ENCODE measurements at regions not wholly inside any gene's neighbourhood (a gene's known extent, or its start where the extent isn't known, plus 50 kb on each side); places are given as distances from the start of the nearest gene placed in this dataset.
A peak's percentile ranks its signal among the peaks of the same experiment; 100 is the strongest.

DNA sequence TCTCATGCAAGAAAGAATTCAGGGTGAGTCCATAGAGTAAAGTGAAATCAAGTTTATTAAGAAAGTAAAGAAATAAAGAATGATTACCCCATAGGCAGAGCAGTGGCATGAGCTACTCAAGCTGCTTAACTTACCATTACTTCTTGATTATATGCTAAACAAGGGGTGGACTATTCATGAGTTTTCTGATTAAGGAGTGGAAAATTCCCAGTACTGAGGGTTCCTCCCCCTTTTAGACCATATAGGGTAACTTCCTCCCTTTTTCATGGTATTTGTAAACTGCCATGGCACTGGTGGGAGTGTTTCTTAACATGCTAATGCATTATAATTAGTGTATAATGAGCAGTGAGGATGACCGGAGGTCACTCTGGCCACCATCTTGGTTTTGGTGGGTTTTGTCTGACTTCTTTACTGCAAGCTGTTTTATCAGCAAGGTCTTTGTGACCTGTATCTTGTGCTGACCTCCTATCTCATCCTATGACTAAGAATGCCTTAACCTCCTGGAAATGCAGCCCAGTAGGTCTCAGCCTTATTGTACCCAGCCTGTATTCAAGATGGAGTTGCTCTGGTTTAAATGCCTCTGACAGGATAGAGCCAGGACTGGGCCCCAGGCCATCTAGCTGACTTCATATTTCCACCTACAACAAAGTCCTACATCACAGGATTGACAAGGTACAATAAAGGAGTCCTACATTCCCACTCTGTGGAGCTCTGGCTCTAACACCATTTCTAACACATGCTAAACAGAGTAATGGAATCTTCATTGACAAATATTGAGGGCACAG lies 186.7 kb downstream of the NXNL2 start:
- TF ChIP-seq POLR2AphosphoS5 (IDR thresholded peaks at IDR 0.05): no peak
- TF ChIP-seq, protein P1, sequence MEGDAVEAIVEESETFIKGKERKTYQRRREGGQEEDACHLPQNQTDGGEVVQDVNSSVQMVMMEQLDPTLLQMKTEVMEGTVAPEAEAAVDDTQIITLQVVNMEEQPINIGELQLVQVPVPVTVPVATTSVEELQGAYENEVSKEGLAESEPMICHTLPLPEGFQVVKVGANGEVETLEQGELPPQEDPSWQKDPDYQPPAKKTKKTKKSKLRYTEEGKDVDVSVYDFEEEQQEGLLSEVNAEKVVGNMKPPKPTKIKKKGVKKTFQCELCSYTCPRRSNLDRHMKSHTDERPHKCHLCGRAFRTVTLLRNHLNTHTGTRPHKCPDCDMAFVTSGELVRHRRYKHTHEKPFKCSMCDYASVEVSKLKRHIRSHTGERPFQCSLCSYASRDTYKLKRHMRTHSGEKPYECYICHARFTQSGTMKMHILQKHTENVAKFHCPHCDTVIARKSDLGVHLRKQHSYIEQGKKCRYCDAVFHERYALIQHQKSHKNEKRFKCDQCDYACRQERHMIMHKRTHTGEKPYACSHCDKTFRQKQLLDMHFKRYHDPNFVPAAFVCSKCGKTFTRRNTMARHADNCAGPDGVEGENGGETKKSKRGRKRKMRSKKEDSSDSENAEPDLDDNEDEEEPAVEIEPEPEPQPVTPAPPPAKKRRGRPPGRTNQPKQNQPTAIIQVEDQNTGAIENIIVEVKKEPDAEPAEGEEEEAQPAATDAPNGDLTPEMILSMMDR (IDR thresholded peaks at IDR 0.05 in 8 of 11, conservative IDR thresholded peaks at IDR 0.05 in 3 of 11): no peak
- TF ChIP-seq POLR2A (IDR thresholded peaks at IDR 0.05): no peak
- Histone ChIP-seq H3K9me3 (no peaks in the 10 kb centered on the region), H3K27me3 (replicated peaks in 1 of 7) (peaks cover 0 to 8% (median 0%) of the 10 kb centered on the region in 7 donors), H3K36me3 (no peaks in the 10 kb centered on the region), H3K27ac (no peak overlapping the region), H3K4me1 (no peaks in the 10 kb centered on the region), H3K4me3 (no peak overlapping the region)
- no peak for DNase-seq
- 93 to 100% (median 94%) methylated on average over 1 of the region's 1 CpG for WGBS, 5 donors
- intact Hi-C loops (cut with DNase I; ENCODE audit: low total_unique reads): loop anchor here (10.0 kb wide), 1 partner anchor 283 kb away; no protein-coding TSS in a partner anchor

DNA sequence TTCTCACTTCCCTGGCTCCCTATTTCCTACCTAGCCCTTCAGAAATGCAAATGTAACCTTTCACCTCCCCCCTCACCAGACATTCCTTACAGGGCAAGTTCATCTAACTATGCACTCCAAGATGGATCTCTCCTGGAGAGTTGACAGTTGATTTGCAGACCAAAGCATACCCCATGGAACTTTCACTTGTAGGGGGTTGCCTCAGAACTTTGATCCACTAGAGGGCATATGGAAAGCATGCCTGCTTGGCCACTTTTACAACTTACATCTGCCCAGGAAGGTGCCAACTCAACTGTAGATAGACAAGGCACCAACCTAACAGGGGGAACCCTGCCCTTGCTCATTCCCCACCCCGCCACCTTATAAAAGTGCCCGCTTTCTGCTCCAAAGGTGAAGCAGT lies 187.8 kb downstream of the NXNL2 start:
- DNase-seq: no peak
- Histone ChIP-seq H3K4me3 (no peak overlapping the region), H3K27ac (no peak overlapping the region), H3K4me1 (no peaks in the 10 kb centered on the region), H3K36me3 (no peaks in the 10 kb centered on the region), H3K27me3 (replicated peaks in 1 of 7) (peaks cover 0 to 8% (median 0%) of the 10 kb centered on the region in 7 donors), H3K9me3 (no peaks in the 10 kb centered on the region)
- intact Hi-C loops (cut with DNase I; ENCODE audit: low total_unique reads): loop anchor here (10.0 kb wide), 1 partner anchor 282 kb away; no protein-coding TSS in a partner anchor
- TF ChIP-seq, protein P1 (IDR thresholded peaks at IDR 0.05 in 8 of 11, conservative IDR thresholded peaks at IDR 0.05 in 3 of 11): peak in 5 of 11 experiments; percentile 18 to 44 (median 21)
- TF ChIP-seq POLR2A (IDR thresholded peaks at IDR 0.05) (no peak), POLR2AphosphoS5 (IDR thresholded peaks at IDR 0.05) (no peak)
- 88 to 95% (median 93%) methylated on average over 2 of the region's 2 CpGs for WGBS, 5 donors

DNA sequence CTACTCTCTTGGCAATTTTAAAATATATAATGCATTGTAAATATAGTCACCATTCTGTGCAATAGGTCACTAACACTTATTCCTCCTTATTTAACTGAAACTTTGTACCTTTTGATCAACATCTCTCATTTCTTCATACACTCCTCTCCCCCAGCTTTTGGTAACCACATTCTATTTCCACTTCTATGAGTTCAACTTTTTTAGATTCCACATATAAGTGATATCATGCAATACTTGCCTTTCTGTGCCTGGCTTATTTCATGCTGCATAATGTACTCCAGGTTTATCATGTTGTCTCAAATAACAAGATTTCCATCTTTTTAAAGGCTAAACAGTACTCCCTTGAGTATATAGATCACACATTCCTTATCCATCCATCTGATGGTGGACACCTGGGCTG lies 188.8 kb downstream of the NXNL2 start:
- H3K27me3 ChIP-seq (replicated peaks in 1 of 7): peaks cover 0 to 8% (median 0%) of the 10 kb centered on the region in 7 donors
- no peaks in the 10 kb centered on the region for H3K9me3 ChIP-seq
- no peaks in the 10 kb centered on the region for H3K36me3 ChIP-seq
- no peak for DNase-seq
- H3K4me3 ChIP-seq: no peak overlapping the region
- TF ChIP-seq POLR2AphosphoS5 (IDR thresholded peaks at IDR 0.05) (no peak), POLR2A (IDR thresholded peaks at IDR 0.05) (no peak)
- TF ChIP-seq, protein P1 (IDR thresholded peaks at IDR 0.05 in 8 of 11, conservative IDR thresholded peaks at IDR 0.05 in 3 of 11): no peak
- H3K4me1 ChIP-seq: no peaks in the 10 kb centered on the region
- H3K27ac ChIP-seq: no peak overlapping the region
- intact Hi-C loops (cut with DNase I; ENCODE audit: low total_unique reads): loop anchor here (10.0 kb wide), 1 partner anchor 281 kb away; no protein-coding TSS in a partner anchor

DNA sequence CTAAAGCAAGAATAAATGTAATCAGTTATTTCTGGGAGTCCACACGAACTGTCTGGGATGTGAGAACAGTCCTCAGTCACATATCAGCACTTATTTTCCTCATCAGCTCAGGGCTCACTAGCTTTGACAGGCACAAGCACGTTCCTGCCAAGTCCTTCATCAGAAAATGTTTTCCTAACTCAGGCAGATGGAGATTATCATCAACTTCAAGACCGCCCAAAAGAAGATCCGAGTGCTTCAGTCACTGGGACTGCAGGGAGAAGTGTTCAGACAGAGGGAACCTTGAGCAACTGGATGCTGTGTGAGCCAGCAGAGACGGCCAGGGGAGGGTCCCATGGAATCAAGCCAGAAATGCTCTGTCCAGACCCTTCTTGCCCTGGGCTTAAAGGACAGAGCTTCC lies 189.4 kb downstream of the NXNL2 start:
- intact Hi-C loops (cut with DNase I; ENCODE audit: low total_unique reads): loop anchor here (10.0 kb wide), 1 partner anchor 280 kb away; no protein-coding TSS in a partner anchor
- no peak overlapping the region for H3K4me3 ChIP-seq
- DNase-seq: no peak
- TF ChIP-seq POLR2A (IDR thresholded peaks at IDR 0.05): no peak
- TF ChIP-seq POLR2AphosphoS5 (IDR thresholded peaks at IDR 0.05): no peak
- TF ChIP-seq, protein P1 (IDR thresholded peaks at IDR 0.05 in 8 of 11, conservative IDR thresholded peaks at IDR 0.05 in 3 of 11): no peak
- no peaks in the 10 kb centered on the region for H3K4me1 ChIP-seq
- H3K9me3 ChIP-seq: no peaks in the 10 kb centered on the region
- peak overlapping the region in 1 of 8 donors; percentile 18 for H3K27ac ChIP-seq
- no peaks in the 10 kb centered on the region for H3K36me3 ChIP-seq
- WGBS, 5 donors: 57 to 72% (median 61%) methylated on average over 5 of the region's 5 CpGs
- H3K27me3 ChIP-seq (replicated peaks in 1 of 7): peaks cover 0 to 8% (median 0%) of the 10 kb centered on the region in 7 donors

Measured in spleen (tissue), 11 donors.